HG03108 (cell line): ENCODE measurements at regions not wholly inside any gene's neighbourhood (a gene's known extent, or its start where the extent isn't known, plus 50 kb on each side); places are given as distances from the start of the nearest gene placed in this dataset.
"Not testable (repeated sequence)": the region's sequence is repeated elsewhere in the genome, so short reads cannot be mapped to it uniquely, and the experiment has no call there.

Source experiments
- ATAC-seq: cut with Tn5 transposase; IDR thresholded peaks from one replicate; pipeline ENCODE4 v1.9.1; 2021; ENCODE audit warnings: moderate library complexity; ENCODE audit not compliant: unreplicated experiment

DNA sequence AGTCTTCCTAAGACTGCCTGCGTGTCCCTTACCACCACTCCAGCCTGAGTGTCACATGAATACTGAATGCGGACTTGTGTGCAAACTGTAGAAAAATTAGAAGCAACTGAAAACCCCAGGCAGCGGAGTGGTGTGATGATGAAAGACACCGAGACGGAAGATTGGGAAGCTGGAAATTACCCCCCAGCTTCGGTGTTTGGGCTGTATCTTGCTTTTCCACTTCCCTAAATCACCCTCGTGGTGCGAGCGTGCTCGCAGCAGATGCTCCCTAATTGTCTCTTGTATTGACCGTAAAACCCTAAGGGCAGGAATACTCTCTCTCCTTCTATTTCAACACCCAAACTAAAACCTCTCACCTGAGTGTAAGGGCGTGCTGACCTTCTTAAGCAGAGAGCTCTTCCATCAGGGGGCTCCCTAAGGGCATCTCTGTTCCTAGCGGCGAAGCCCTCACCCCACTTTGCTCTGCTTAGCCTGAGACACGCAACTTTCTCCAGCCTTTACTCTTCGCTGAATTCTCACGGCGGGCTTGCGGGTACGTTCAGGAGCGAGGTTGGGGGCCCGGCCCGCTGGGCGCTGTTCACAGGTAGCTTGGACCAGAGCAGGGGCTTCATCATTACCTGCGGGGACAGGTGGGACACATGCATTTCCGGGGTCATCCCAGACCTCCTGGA lies 62.4 kb downstream of the CRYBB2 start:
- ATAC-seq, result no peak

DNA sequence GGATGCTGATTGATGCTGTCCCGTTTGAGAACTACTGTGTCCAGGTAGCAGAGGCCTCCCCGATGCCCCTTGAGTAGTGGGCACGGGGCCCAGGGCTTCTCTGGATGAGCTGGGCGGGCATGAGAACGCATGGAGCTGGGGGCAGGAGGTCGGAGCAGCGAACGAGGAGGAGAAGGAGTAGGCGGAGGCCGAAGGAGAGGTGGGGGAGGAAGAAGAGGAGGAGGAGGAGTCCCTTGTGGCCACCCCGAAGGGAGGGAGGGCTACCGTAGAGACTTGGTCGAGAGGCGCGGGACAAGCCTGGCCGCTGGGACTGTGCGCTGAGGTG lies 62.9 kb downstream of the CRYBB2 start:
- ATAC-seq, result no peak

DNA sequence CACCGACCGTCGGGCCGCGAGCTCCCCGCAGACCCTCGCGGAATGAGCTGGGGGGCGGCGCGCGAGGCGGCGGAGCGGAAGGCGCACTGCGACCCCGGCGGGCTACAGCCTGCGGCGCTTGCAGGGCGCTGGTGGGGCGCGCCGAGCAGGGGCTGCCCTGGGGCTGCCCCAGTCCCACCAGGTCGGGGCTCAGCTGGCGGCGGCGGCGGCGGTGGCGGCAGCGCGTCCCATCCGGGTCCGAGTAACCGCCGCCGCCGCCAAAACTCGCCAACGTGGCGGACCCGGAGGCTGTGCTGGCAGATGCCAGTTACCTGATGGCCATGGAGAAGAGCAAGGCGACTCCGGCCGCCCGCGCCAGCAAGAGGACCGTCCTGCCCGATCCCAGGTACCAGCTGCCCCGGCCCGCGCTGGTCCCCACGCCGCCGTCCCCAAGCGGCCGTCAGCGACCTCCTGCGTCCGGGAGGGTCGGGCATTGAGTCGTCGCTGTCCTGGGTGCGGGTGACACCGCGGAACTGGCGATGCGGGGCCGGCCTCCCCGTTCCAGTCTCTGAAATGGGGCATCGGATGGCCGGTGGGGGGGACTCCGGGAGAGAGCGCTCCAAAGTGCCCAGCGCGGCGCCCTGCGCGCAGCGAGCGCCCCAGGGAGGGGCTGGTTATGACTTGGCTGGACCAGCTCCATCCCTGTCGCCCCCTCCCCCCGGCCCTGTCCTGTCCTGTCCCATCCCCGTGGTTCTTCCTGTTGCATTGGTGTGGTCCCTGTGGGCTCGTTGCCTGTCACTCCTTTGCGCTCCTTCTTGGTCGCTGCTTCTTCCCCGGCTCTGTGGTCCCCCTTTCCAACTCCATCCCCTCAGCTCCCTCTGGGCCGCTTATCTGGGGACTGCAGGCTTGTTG lies 63.5 kb downstream of the CRYBB2 start:
- no peak for ATAC-seq

DNA sequence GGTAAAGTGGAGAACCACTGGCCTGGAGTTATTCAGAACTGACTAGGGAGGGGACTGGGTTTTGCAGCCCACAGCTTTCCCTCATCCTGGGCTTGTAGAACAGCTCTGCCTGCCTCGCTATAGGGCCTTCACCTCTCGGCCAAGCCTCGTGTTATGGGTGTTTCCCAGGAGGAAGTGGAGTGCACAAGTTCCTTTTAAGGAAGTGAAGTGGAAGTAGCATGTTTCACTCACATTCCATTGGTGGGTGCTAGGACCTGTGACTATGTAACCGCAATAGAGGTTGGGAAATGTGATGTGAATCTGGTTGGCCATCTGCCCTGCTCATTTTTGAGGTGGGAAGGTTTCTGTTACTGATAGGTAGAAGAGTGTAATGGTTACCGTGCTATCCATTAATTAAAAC lies 69.0 kb downstream of the CRYBB2 start:
- not testable (repeated sequence) for ATAC-seq

DNA sequence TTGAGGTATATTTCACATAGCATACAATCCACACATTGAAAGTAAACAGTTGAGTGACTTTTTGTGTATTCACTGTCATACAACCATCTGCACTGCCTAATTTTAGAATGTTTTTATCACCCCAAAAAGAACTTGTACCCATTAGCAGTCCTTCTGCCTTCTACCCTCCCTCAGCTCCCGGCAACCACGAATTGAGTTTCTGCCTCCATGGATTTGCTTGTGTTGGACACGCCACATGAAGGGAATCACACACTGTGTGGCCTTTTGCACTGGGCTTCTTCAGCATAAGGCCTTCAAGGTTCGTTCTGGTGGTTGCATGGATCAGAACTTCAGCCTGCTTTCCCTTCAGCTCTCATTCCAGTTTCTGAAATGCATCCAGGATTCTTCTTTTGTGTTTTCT lies 82.5 kb downstream of the CRYBB2 start:
- not testable (repeated sequence) for ATAC-seq

DNA sequence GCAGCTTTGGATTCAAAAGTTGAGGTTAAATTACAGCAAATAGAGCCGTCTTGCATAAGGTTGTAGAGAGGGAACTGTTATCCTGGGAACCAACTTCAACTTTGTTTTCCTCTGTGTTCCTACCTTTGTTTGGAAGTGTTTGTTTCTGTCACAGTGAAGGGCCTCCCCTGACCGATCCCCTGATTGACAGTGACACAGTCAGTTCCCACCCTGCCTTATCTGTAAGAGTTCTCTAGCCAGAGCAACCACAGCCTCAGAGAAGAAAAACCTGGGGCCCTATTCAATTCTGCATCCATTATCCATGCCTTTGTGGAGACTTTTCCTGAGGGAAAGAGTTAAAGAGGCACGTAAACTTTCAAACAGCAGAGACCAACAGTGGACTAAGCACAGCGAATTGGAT lies 90.1 kb downstream of the CRYBB2 start:
- ATAC-seq, result not testable (repeated sequence)

DNA sequence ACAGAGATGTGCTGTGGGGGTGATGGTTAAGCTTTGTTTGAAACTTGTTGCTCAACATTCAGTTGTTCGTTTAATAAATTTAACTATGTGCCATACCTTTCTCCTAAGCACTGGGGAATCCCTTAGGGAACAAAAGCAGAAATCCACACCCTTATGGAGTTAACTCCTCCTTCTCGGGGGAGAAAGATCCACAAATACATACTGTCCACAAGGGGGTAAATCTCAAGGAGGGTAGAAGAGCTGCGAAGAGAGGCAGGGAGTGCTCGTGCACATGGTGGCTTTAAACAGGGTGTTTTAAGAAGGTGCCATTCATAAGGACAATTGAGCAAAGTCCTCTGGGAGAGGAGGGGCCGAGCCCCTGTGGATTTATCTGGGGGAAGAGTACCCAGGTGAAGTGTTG lies 92.5 kb downstream of the CRYBB2 start:
- not testable (repeated sequence) for ATAC-seq

DNA sequence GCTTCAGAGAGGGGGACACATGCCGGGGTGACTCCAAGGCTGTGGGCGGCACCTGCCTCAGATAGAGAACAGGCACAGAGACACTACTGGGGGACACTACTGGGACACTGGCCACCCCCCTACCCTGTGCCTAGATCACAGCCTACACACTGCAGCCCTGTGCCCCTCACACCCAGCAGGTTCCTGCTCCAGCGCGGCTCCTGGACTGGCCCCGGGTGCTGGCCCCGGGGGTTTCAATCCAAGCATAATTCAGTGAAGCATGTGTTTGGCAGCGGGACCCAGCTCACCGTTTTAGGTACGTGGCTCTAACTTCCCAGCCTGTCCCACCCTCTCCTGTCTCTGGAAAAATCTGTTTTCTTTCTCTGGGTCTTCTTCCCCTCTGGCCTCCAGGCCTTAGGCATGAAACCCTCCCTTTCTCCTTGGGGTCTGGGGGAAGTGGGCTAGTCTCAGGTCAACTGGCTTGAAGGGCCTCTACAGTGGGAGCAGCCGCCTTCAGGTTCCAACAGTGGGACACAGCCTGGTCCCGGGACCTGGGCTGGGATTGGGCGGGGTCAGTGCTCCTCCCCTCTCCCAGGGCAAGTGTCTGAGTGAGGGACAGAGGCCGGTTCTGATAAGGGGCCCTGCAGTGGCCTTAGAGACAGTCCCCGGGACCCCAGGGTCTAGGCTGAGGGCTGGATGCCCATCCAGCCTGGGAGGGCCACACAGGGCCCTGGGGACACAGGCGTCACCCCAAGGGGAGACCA lies 98.8 kb downstream of the CRYBB2 start:
- ATAC-seq, result no peak

DNA sequence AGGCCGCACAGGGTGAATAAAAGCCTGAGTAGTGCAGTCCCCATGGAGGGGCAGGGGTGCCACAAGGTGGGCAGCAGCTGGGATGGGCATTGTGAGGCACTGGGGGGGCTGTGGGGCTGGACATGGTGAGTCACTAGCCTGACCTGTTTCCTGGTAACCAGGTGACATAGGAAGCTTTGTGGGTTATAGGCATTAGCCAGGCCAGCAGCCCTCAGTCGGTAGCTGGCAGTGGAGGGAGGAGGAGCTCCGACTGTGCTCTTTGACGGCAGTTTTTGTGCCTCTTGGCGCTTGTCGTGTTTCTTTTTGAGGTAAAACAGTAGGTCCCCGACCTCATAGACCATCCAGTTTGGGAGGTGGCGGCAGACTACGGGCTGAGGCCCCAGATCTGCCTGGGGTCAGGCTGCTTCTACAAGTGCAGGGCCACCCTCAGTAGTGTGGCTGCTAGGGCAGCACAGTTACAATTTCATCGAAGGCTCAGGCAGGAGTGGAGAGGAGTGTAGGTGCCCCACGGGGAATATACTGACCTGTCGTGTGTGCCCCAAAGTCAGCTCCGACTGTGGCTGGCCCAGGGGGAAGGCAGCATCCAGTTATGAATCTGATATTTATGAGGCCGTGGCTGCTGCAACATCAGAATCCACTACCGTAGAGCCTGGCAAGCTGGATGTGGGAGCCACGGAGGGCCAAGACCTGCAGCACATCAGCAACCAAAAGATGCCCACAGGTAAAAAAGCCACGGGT lies 107.7 kb downstream of the CRYBB2 start:
- ATAC-seq, result no peak

DNA sequence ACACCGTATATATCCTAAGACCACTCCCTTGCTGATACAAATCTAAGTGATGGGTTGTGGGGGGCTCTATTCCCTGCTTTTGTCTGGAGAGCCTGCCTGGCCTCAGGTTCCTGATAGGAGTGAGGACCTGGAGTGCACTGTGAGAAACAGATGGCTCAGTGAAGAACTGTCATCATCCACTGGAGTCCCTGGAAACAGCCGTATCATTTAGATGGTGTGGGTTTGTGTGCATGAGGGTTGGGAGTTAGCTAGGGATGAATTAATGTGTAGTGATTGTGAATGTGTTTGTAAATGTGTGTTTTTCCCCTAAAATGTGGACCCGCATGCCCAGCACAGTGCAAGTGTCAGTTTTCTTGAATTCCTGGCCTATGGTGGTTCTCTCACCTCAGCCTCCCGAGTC lies 111.6 kb downstream of the CRYBB2 start:
- no peak for ATAC-seq

DNA sequence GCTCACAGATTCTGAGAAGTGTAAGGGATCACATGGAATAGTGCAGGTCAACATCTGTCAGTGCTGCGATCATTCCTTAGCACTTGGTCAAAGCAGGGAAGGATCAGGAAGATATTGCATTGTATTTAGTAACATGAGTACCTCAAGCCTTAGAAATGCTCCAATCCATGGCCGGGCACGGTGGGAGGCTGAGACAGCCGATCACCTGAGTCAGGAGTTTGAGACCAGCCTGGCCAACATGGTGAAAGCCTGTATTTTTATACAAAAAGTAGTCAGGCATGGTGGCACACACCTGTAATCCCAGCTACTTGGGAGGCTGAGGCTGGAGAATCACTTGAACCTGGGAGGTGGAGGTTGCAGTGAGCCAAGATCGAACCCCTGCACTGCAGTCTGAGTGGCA lies 112.5 kb downstream of the CRYBB2 start:
- not testable (repeated sequence) for ATAC-seq

DNA sequence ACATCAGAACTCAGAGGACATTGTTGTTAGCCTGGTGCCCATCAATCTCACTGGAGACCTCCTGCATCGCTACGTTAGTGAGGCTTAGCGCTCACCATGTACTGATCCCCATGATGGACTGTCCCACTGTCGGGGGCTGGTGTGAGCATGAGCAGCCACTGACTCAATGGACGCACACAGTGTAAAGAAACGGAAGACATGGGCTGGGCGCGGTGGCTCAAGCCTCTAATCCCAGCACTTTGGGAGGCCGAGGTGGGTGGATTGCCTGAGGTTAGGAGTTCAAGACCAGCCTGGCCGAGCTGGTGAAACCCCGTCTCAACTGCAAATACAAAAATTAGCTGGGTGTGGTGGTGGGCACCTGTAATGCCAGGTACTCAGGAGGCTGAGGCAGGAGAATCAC lies 112.9 kb downstream of the CRYBB2 start:
- ATAC-seq, result no peak

DNA sequence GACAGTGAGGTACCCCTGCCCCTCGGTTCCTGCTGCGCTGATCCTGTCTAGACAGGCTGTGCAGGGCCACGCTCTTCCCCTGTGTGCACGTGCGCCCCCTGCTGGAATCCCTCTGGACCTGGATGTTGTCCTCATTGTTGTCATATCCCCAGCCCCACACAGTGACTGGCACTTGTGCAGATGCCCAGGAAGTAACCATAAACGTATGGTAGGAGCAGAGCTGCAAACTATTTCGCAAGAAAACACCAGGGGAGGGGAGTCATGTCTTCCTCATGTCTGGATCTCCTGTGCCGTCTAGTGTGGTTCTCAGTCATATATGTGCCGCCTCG lies 114.7 kb downstream of the CRYBB2 start:
- ATAC-seq, result no peak

DNA sequence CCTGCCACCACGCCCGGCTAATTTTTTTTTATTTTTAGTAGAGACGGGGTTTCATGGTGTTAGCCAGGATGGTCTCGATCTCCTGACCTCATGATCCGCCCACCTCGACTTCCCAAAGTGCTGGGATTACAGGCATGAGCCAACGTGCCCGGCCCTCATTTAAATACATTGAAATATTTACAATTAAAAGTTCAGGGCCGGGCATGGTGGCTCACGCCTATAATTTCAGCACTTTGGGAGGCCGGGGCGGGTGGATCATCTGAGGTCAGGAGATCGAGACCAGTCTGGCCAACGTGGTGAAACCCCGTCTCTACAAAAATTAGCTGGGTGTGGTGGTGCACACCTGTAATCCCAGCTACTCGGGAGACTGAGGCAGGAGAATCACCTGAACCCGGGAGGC lies 115.2 kb downstream of the CRYBB2 start:
- ATAC-seq, result not testable (repeated sequence)

DNA sequence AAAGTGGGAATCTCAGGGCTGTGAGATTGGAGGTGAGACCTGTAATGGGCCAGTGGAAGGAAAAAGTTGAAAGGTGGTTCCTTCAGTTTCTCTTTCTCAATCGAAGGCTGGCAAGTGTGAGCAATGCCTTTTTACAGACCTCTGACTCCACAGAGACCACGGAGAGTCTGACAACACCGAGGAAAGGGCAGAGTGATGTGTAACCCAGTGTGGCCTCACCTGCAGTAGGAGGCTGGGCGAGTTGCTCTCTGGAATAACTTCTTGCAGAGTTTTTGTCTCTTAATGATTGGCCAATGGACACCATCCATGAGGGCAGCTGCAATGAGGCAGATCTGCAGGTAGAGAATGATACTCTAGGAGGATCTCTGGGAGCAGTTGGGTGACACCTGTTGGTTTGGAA lies 115.8 kb downstream of the CRYBB2 start:
- ATAC-seq, result not testable (repeated sequence)

DNA sequence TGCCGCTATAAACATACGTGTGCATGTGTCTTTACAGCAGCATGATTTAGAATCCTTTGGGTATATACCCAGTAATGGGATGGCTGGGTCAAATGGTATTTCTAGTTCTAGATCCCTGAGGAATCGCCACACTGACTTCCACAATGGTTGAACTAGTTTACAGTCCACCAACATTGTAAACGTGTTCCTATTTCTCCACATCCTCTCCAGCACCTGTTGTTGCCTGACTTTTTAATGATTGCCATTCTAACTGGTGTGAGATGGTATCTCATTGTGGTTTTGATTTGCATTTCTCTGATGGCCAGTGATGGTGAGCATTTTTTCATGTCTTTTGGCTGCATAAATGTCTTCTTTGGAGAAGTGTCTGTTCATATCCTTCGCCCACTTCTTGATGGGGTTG lies 121.1 kb downstream of the CRYBB2 start:
- ATAC-seq, result not testable (repeated sequence)

DNA sequence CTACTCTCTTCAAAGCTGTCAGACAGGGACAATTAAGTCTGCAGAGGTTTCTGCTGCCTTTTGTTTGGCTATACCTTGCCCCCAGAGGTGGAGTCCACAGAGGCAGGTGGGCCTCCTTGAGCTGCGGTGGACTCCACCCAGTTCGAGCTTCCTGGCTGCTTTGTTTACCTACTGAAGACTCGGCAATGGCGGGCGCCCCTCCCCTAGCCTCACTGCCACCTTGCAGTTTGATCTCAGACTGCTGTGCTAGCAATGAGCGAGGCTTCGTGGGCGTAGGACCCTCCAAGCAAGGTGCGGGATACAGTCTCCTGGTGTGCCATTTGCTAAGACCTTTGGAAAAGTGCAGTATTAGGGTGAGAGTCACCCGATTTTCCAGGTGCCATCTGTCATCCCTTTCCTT lies 124.9 kb downstream of the CRYBB2 start:
- ATAC-seq, result not testable (repeated sequence)

DNA sequence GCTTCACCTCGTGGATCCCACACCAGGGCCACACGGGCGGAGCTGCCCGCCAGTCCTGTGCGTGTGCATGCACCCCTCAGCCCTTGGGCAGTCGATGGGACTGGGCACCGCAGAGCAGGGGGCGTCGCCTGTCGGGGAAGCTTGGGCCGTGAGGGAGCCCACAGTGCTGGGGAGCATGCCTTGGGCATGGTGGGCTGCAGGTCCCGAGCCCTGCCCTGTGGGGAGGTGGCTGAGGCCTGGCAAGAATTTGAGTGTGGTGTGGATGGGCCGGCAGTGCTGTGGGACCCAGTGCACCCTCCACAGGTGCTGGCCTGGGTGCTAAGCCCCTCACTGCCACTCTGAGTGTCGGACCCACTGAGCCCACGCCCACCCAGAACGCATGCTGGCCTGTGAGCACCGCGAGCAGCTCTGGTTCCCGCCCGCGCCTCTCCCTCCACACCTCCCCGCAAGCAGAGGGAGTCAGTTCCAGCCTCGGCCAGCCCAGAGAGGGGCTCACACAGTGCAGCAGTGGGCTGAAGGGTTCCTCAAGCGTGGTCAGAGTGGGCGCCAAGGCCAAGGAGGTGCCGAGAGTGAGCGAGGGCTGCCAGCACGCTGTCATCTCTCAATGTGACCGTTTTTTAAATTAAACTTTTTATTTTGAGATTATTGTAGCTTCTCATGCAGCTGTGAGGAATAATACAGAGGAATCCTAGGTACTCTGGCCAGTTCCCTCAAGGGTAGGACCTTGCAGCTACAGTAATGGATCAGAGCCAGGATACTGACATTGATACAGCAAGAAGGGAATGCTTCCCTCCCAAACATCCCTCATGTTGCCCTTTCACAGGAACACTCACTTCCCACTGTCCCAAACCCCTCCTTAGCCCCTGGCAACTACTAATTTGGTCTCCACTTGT lies 127.7 kb downstream of the CRYBB2 start:
- ATAC-seq, result no peak

DNA sequence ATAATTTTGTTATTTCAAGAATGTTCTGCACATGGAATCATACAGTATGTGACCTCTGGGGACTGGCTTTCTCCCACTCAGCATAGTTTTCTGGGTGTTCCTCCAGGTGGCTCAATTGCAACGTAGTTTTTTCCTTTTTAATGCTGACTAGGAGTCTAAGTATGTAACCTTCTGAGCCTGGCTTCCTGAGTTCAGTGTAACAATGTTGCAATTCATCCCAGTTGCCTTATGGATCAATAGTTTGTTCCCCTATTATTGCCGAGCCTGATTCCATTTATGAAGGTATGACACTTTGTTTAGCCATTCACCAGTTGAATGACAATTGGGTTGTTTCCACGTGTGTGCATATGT lies 128.3 kb downstream of the CRYBB2 start:
- no peak for ATAC-seq

DNA sequence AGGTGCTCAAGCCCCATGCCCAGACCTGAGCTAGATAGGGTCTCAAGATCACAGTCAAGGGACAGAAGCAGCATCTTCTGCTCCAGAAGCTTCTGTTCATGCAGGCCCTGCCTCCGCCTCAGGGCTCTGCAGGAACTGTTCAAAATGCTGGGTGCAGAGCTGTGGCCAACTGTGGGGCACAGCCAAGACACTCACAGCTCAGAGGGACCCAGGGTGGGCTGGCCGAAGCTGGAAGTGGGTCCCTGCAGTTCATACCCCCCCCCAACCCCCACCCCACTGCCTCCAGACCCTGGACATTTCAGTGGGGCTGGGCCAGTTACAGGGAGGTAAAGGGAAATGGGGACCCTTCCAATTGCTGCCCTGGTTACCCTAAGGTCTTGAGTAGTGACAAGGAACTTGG lies 129.0 kb downstream of the CRYBB2 start:
- no peak for ATAC-seq
